NCI-H2171 (cell line): ENCODE measurements at regions not wholly inside any gene's neighbourhood (a gene's known extent, or its start where the extent isn't known, plus 50 kb on each side); places are given as distances from the start of the nearest gene placed in this dataset.

ENCODE experiments used
- DNase-seq: peaks from one replicate; lab custom pipeline; 2025; lab: John Stamatoyannopoulos, UW

GRCh38 chr3:59290358-59290757, 240.5 kb upstream of the CFAP20DC start:
- no peak for DNase-seq

GRCh38 chr3:59289831-59290230, 240.0 kb upstream of the CFAP20DC start:
- peak; percentile 46 for DNase-seq

- DNase-seq, result no peak
These were observed 239.1 kb upstream of the CFAP20DC start for GRCh38 chr3:59288951-59289350.

- no peak for DNase-seq
These were observed 237.1 kb upstream of the CFAP20DC start for GRCh38 chr3:59286791-59287531.

- DNase-seq, result no peak
These were observed 235.7 kb upstream of the CFAP20DC start for GRCh38 chr3:59285560-59285959.

- no peak for DNase-seq
These were observed 235.1 kb upstream of the CFAP20DC start for GRCh38 chr3:59284926-59285325.

- DNase-seq, result no peak
These were observed 230.3 kb upstream of the CFAP20DC start for GRCh38 chr3:59280113-59280512.

- no peak for DNase-seq
These were observed 228.0 kb upstream of the CFAP20DC start for GRCh38 chr3:59277816-59278215.

- no peak for DNase-seq
These were observed 227.4 kb upstream of the CFAP20DC start for GRCh38 chr3:59277201-59277600.

- no peak for DNase-seq
These were observed 224.2 kb upstream of the CFAP20DC start for GRCh38 chr3:59273976-59274375.

GRCh38 chr3:59271971-59272370, 222.1 kb upstream of the CFAP20DC start:
- DNase-seq, result no peak

GRCh38 chr3:59270921-59271320, 221.1 kb upstream of the CFAP20DC start:
- no peak for DNase-seq

- DNase-seq, result no peak
These were observed 220.4 kb upstream of the CFAP20DC start for GRCh38 chr3:59270209-59270608.

- no peak for DNase-seq
These were observed 218.3 kb upstream of the CFAP20DC start for GRCh38 chr3:59268170-59268569.

GRCh38 chr3:59267021-59267420, 217.2 kb upstream of the CFAP20DC start:
- DNase-seq, result no peak

- no peak for DNase-seq
These were observed 216.7 kb upstream of the CFAP20DC start for GRCh38 chr3:59266551-59266950.

GRCh38 chr3:59265566-59265965, 215.7 kb upstream of the CFAP20DC start:
- no peak for DNase-seq

GRCh38 chr3:59264366-59264765, 214.5 kb upstream of the CFAP20DC start:
- no peak for DNase-seq

- DNase-seq, result no peak
These were observed 213.3 kb upstream of the CFAP20DC start for GRCh38 chr3:59263152-59263551.

- no peak for DNase-seq
These were observed 212.3 kb upstream of the CFAP20DC start for GRCh38 chr3:59262076-59262498.

- DNase-seq, result no peak
These were observed 211.2 kb upstream of the CFAP20DC start for GRCh38 chr3:59261009-59261408.

- DNase-seq, result no peak
These were observed 208.9 kb upstream of the CFAP20DC start for GRCh38 chr3:59258550-59259260.

GRCh38 chr3:59257506-59257905, 207.7 kb upstream of the CFAP20DC start:
- DNase-seq, result no peak

GRCh38 chr3:59256230-59256629, 206.4 kb upstream of the CFAP20DC start:
- DNase-seq, result peak; percentile 25
